Stimulated activated CD8-positive, alpha-beta memory T cell treated with anti-CD3 and anti-CD28 coated beads, Interleukin-4, amount 100 ng/mL, for 48 hours (primary cell): ENCODE measurements at regions not wholly inside any gene's neighbourhood (a gene's known extent, or its start where the extent isn't known, plus 50 kb on each side); places are given as distances from the start of the nearest gene placed in this dataset.

Experiments
- DNase-seq: peaks from one replicate; pipeline ENCODE4 v3.0.0-alpha.2; 2020

DNA sequence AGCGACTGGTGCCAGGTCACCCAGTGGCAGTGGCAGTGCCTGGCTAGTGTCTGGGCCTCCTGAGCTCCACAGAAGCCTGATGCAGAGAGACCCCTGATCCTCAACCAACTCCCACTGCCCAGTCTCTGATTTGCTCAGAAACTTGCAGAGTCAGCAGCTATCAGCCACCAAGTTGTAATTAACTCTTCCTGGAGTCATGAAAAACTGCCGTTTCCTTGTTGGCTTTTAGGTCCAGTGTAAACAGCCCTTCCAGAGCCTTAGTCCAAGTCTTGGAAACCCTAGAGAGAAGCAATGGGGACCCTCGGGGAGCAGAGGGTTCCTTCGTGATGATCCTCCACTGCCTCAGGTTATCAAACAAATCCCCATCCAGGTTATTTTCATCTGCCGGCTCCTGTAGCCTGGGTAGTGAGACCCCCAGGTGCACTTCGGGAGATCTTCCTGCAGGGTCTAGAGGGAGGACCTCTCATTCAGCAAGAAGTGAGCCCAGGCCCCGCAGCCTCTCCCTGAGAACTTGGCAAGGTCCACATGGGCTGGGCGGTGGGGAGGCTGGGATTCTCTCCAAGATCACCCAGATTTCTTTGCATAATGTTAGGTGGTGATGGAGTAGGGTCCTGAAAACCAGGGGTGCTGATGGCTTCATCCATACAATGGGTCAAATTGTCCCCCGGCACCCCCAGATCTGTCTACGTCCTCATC lies 137.7 kb upstream of the HDAC4 start:
- no peak for DNase-seq

DNA sequence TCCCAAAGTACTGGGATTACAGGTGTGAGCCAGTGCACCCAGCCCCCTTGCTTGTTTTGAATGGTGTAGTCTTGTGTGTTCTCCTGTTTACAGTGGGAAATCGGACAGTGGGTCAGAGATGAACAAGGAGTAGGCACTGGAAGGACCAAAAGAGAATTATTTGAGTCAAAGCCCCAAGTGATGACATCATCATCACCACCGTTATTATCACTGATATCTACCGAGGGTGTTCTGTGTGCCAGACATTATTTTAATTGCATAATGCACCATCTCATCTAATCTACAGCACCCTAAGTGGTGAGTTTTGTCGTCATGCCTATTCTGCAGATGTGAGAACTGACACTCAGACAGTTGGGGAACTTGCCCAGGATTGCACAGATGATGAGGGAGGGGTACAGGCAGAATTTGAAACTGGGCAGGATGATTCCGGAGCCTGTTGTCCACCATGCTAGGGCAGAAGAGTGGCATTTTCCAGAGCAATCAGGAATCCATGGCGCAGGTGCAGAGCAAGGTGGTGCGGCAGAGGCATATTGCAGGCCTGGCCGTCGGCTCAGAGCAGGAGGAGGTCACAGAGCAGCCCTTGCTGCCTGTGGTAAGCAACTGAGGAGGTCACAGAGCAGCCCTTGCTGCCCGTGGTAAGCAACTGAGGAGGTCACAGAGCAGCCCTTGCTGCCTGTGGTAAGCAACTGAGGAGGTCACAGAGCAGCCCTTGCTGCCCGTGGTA lies 137.0 kb upstream of the HDAC4 start:
- no peak for DNase-seq

GRCh38 chr2:239536186-239536585 lies 135.4 kb upstream of the HDAC4 start:
- DNase-seq: no peak

DNA sequence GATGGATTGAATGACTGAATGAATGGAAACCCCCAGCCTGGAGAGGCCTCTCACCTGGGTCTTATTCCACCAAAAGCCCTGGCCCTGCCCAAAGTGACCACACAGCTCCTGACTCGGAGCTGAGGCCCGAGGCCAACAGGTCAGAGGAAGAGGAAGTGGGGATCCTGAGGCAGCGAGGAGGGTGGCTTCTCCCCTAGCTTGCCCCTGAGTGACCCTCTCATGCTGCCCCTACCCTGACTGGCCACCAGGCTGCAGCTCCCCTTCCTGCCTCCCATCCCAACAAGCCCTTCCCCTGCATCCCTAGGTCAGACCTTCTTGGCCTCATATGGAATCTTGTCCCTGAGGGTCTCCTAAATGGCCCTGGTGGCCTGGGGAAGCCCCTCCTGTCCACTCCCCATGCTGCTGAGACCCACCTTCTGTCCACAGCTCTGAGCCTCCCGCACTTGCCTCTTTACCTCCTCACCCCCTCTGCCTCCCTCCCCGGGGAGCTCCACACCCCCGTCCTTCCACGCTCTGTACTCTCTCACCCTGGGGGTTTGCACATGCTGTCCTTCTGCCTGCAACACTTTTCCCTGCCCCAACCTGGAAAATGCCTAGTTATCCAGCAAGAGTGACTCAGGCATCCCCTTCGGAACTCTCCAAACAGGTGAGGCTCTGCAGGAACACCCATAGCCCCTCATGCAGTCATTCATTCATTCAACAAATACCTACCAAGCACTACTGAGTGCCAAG lies 134.8 kb upstream of the HDAC4 start:
- no peak for DNase-seq

- no peak for DNase-seq
Measured at GRCh38 chr2:239534581-239535412, 134.0 kb upstream of the HDAC4 start.

DNA sequence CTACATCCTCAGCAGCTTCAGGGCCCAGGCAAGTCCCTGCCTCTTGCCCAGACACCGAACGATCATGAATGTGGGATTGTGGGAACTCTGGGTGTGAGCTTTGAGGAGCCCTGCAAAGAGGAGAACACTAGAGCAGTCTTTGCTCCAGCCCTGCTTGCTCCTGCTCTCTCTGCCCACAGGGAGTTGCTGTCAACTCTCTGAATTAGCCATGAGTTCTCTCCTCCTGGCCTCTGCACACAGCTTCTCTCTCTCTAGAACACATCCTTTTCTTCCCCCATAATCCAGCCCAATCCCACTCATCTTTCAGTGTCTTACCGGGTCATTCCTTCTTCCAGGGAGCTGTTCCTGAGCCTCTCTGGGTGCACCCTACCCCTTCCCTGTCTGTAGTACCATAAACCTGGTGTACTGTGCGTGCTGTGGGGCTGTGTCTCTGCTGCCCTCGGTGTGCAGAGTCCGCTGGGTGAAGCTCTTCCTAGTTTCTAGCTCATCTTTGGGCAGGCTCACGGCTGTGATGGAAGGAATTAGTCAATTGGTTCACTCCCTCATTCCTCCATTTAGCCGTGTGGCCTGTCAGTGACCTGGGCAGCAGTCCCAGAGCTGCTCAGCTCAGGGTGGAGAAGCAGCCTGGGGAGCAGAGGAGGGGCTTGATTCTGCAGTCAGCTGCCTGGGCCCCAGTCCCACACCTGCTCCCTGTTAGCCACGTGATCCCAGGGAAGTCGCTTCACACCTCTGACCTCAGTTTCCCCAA lies 132.9 kb upstream of the HDAC4 start:
- DNase-seq: no peak

DNA sequence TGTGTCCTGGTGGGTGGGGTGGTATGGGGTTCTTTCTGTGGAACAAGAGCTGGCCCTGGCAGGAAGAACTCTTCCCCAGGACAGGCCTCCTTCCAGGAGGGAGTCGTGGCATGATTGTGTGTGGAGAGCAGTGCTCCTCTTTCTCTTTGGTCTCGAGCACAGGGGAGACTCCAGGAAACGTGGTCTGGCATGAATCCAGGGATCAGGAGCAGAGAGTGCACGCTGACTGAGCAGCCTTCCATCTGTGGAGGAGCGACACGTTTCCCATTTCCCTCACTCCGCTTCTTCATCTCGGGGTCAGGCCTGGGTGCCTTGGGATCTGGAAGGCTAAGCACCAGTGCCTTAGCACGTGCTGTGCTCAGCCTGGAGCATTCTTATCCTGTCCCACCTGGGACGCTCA lies 132.0 kb upstream of the HDAC4 start:
- DNase-seq: no peak

GRCh38 chr2:239532250-239532649 lies 131.4 kb upstream of the HDAC4 start:
- no peak for DNase-seq

DNA sequence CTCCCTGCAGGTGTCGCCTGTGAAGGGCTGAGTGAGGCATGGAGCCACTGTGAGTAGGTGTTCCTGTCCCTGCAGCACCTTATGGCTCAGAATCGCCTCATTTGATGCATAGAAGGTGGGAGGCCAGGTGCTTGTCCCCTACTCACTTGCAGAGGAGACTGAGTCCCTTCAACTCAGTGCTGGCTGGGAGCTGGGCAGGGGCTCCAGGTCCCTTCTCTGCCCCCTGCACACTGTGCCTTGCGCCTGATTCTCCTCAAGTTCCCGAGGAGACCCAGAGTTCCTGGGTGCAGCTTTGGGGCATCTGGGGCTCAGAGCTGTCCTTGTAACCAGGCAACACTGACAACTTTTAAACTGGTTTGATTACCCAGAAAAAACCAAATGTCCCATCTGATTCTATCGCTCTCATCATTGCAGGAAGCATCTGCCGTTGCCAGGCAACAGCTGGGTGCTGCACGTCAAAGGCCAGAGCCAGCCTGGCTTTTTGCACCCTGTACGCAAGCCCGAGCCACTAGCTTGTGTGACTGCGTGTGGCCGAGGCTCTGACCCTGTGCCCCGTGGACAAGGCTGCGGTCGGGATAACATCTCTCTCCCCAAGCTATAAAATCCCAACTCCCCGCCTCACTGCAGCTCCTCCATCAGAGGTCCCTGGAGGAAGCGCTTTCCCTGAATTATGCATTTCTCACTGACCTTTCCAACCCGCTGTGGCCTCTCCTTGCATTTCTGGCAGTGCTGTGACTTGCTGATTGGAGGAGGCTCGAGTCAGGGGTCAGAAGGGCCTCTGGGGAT lies 130.8 kb upstream of the HDAC4 start:
- no peak for DNase-seq

DNA sequence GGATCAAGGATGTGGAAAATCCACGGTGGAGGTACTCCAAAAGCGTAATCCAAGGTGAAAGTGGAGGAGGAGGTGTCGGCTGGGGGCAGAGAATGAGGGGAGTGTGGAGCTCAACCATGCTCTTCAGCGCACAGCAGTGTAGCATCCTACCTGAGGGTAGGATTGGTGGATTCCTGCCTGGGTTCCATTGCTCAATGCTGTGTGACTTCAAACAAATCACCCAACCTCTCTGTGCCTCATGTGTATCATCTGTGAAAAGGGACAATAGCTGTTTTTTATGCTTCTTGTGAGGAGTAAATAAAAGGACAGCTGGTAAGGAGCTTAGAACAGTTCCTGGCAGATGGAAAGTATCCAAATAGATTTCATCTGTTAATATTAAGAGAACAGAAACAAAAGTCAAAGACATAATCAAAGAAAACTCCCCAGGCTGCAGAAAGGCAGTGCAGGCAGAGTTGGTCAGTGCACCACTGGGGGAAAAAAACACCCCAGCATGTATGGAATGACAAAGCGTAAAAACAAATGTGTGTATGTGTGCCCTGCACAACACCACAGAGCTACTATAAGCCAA lies 130.0 kb upstream of the HDAC4 start:
- DNase-seq: no peak

GRCh38 chr2:239529313-239530015 lies 128.6 kb upstream of the HDAC4 start:
- no peak for DNase-seq

- DNase-seq: no peak
Measured at GRCh38 chr2:239528883-239529282, 128.1 kb upstream of the HDAC4 start.

DNA sequence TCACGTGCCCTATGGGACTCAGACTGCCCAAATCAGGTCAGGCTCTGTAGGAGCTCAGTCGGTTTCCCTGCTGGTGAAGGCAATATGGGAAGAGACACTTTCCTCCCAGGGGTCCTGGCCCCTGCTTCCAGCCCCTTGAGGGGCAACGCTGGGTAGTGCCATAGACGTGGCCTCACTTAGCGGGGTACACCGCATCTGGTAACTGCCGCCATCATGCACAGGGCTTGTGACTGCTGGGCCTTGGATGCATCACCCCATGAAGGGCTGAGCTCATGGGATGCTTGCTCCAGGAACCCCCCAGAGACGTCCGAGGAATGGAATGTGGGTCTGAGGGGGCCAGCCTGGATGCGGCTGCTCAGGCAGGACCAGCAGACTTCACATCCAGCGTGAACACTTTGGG lies 127.3 kb upstream of the HDAC4 start:
- no peak for DNase-seq

- no peak for DNase-seq
Measured at GRCh38 chr2:239526666-239527415, 126.0 kb upstream of the HDAC4 start.

- no peak for DNase-seq
Measured at GRCh38 chr2:239526038-239526437, 125.2 kb upstream of the HDAC4 start.

DNA sequence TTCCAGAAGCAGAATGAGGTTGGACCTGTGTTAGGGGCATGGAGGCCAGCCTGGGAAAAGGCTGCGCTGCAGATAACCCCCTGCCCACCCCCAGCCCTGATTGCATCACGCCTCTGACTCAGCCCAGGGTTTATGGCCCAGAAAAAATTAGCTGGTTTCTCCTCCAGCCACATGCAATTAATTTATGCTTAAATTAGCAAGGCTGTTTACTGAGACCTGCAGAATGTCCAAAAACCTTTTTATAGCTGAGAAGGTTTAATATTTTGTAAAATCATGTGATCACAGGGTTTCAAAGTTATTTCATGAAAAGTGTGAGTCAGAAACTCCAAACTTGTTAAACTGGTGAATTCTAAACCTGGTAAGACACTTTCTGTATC lies 123.1 kb upstream of the HDAC4 start:
- no peak for DNase-seq

- no peak for DNase-seq
Measured at GRCh38 chr2:239523147-239523953, 122.5 kb upstream of the HDAC4 start.

- DNase-seq: no peak
Measured at GRCh38 chr2:239522740-239523119, 121.9 kb upstream of the HDAC4 start.
